ENCODE measurements at regions not wholly inside any gene's neighbourhood (a gene's known extent, or its start where the extent isn't known, plus 50 kb on each side); places are given as distances from the start of the nearest gene placed in this dataset.

DNA sequence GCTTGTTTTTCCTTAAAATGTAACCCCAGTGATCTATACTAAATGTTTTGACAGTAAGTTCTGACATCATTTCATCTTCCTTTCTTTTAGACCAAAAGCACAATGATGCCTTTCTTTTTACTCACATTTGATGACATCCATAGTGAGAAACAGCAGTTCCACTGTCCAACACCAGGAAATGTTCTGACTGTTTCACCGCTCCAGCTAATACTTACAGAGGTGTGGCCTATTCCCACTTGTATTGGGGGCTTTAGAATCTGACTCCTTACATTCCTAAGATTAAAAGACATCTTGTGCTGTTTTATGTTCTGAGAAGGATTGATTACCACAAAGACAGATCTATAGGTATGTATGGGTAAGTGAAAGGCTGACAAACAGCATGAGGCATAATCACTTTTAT is 1018.2 kb upstream of the PRMT6 start:
- H3K27ac ChIP-seq, result no peak overlapping the region
- H3K4me1 ChIP-seq, result no peaks in the 10 kb centered on the region
- no peaks in the 10 kb centered on the region for H3K27me3 ChIP-seq
- no peak for TF ChIP-seq Cebpa-rat (IDR thresholded peaks at IDR 0.05)
- H4K20me1 ChIP-seq, result no peaks in the 10 kb centered on the region
- peaks cover 0 to 15% (median 0%) of the 10 kb centered on the region in 11 experiments; a peak in 3 of 22 replicates for H3K9me3 ChIP-seq (replicated peaks in 1 of 11)
- H3K36me3 ChIP-seq, result no peaks in the 10 kb centered on the region
- no peak overlapping the region for H3K4me2 ChIP-seq
- no peak overlapping the region for H3K9ac ChIP-seq
- H3K4me3 ChIP-seq, result no peak overlapping the region

DNA sequence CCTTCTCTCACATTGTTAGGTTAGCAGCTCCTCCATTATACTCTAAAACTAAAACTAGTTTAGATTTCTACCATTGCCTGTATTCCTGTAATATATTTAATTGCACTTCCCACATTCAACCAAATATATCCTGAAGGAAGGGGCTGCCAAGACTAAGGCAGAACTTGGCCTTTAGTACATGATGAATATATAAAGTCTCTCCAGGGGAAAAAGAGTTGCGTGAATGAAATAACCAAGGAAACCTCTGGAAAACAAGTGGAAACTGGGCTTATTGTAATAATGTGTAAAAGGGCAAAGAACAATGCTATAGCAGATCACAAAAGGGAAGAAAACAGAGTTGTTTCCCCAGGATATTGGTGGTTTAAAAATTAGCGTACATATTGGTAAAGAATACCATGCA is 1012.5 kb upstream of the PRMT6 start:
- no peak for TF ChIP-seq Cebpa-rat (IDR thresholded peaks at IDR 0.05)
- no peak overlapping the region for H3K27ac ChIP-seq
- no peaks in the 10 kb centered on the region for H4K20me1 ChIP-seq

GRCh38 chr1:106047210-106047609 is 1009.3 kb upstream of the PRMT6 start:
- no peak for TF ChIP-seq Cebpa-rat (IDR thresholded peaks at IDR 0.05)
- Histone ChIP-seq H3K4me1 (no peaks in the 10 kb centered on the region), H3K27ac (no peak overlapping the region), H3K9me3 (replicated peaks in 1 of 11) (no peaks in the 10 kb centered on the region; a peak in 1 of 22 replicates), H3K4me3 (no peak overlapping the region), H3K36me3 (no peaks in the 10 kb centered on the region), H3K9ac (no peak overlapping the region), H4K20me1 (no peaks in the 10 kb centered on the region), H3K4me2 (no peak overlapping the region), H3K27me3 (no peaks in the 10 kb centered on the region)

More for the DNA sequence above, 1012.5 kb upstream of the PRMT6 start:
- peaks cover 0 to 5% (median 0%) of the 10 kb centered on the region in 11 experiments; a peak in 2 of 22 replicates for H3K9me3 ChIP-seq (replicated peaks in 1 of 11)
- H3K4me3 ChIP-seq, result no peak overlapping the region
- H3K4me1 ChIP-seq, result no peaks in the 10 kb centered on the region
- no peaks in the 10 kb centered on the region for H3K36me3 ChIP-seq
- no peak overlapping the region for H3K4me2 ChIP-seq
- H3K27me3 ChIP-seq, result no peaks in the 10 kb centered on the region
- no peak overlapping the region for H3K9ac ChIP-seq

GRCh38 chr1:106049595-106049994 is 1006.9 kb upstream of the PRMT6 start:
- H3K27me3 ChIP-seq, result no peaks in the 10 kb centered on the region
- H3K36me3 ChIP-seq, result no peaks in the 10 kb centered on the region
- no peaks in the 10 kb centered on the region; a peak in 1 of 20 replicates for H3K4me1 ChIP-seq
- H3K4me2 ChIP-seq, result no peak overlapping the region
- H3K9me3 ChIP-seq (replicated peaks in 1 of 11), result no peaks in the 10 kb centered on the region
- no peak overlapping the region for H3K27ac ChIP-seq
- H3K4me3 ChIP-seq, result no peak overlapping the region
- H3K9ac ChIP-seq, result no peak overlapping the region
- no peak for TF ChIP-seq Cebpa-rat (IDR thresholded peaks at IDR 0.05)
- H4K20me1 ChIP-seq, result no peaks in the 10 kb centered on the region

- Histone ChIP-seq H3K9me3 (replicated peaks in 1 of 11) (no peaks in the 10 kb centered on the region), H4K20me1 (no peaks in the 10 kb centered on the region), H3K4me1 (peaks cover 0 to 30% (median 16%) of the 10 kb centered on the region in 10 experiments; a peak in 14 of 20 replicates), H3K27me3 (no peaks in the 10 kb centered on the region), H3K4me2 (peak overlapping the region in 9 of 11 experiments; percentile 11 to 80 (median 48); a peak in 15 of 22 replicates), H3K9ac (no peak overlapping the region), H3K27ac (peak overlapping the region in 4 of 11 experiments; percentile 4 to 44 (median 25); a peak in 5 of 22 replicates), H3K36me3 (no peaks in the 10 kb centered on the region), H3K4me3 (no peak overlapping the region)
- no peak for TF ChIP-seq Cebpa-rat (IDR thresholded peaks at IDR 0.05)
Observed at GRCh38 chr1:106055855-106056254, 1000.6 kb upstream of the PRMT6 start.

GRCh38 chr1:106061586-106062495 is 994.6 kb upstream of the PRMT6 start:
- peaks cover 0 to 9% (median 6%) of the 10 kb centered on the region in 11 experiments; a peak in 10 of 22 replicates for H3K9me3 ChIP-seq (replicated peaks in 1 of 11)
- no peaks in the 10 kb centered on the region for H3K27me3 ChIP-seq
- H4K20me1 ChIP-seq, result no peaks in the 10 kb centered on the region
- no peaks in the 10 kb centered on the region for H3K36me3 ChIP-seq
- H3K4me1 ChIP-seq, result peaks cover 0 to 30% (median 12%) of the 10 kb centered on the region in 10 experiments; a peak in 10 of 20 replicates
- peak overlapping the region in 6 of 11 experiments; percentile 21 to 51 (median 40); a peak in 6 of 22 replicates for H3K27ac ChIP-seq
- H3K4me3 ChIP-seq, result no peak overlapping the region
- peak overlapping the region in 9 of 11 experiments; percentile 0 to 68 (median 43); a peak in 12 of 22 replicates for H3K4me2 ChIP-seq
- H3K9ac ChIP-seq, result peak overlapping the region in 3 of 11 experiments; percentile 17 to 47 (median 45); a peak in 3 of 22 replicates
- TF ChIP-seq Cebpa-rat (IDR thresholded peaks at IDR 0.05), result no peak

DNA sequence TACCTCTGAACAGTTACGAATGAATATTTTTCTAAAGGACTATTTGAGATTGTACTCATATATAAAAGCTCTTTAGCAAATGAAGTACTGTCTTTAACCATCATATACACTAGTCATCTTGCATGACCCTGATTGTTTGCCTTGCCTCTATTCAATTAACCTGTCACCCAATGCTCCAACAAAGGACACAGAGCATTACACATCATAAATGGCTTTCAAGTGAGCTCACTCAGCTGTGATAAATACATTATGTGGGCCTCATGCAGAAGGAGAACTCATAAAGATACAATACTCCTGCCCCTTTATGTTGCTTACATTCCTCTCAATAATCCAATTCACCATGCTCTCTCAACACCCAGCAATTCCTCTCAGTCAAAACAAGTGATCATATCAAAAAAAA is 993.0 kb upstream of the PRMT6 start:
- peaks cover 0 to 22% (median 10%) of the 10 kb centered on the region in 10 experiments; a peak in 10 of 20 replicates for H3K4me1 ChIP-seq
- H4K20me1 ChIP-seq, result no peaks in the 10 kb centered on the region
- no peak overlapping the region for H3K4me3 ChIP-seq
- H3K36me3 ChIP-seq, result no peaks in the 10 kb centered on the region
- no peak overlapping the region for H3K4me2 ChIP-seq
- TF ChIP-seq Cebpa-rat (IDR thresholded peaks at IDR 0.05), result no peak
- no peak overlapping the region for H3K27ac ChIP-seq
- H3K9ac ChIP-seq, result no peak overlapping the region
- H3K27me3 ChIP-seq, result no peaks in the 10 kb centered on the region
- peaks cover 0 to 9% (median 6%) of the 10 kb centered on the region in 11 experiments; a peak in 10 of 22 replicates for H3K9me3 ChIP-seq (replicated peaks in 1 of 11)

DNA sequence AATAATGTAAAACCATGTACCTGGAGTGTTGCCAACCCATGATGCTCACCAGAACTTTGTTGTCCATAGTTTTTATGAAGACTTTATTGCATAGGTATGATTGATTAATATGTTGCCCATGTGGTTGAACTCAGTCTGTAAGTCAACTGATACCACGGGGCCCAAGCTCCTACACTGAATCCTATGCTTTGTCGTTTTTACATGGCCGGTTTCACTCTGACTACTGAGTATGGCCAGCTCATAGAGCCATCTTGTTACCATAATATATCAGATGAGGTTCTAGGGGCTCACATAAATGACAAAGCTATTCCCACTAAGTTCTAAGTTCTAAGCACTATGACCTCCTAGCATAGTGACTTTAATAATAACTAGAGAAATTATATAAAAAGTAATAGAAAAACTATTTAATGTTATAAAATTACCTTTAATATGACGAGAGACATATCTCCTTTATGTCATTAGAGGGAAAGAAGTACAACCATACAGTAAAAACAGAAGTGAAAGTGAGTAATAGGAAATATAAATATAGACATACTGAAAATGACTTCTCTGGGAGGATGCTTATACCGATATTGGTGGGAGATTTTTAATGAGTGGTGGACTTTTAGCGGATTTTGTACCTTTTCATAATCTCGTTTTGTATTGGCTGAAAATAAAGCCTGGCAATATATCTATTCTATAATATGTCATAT is 983.4 kb upstream of the PRMT6 start:
- H4K20me1 ChIP-seq, result no peaks in the 10 kb centered on the region
- H3K9ac ChIP-seq, result no peak overlapping the region
- H3K27me3 ChIP-seq, result no peaks in the 10 kb centered on the region
- H3K9me3 ChIP-seq (replicated peaks in 1 of 11), result no peaks in the 10 kb centered on the region
- no peak overlapping the region for H3K27ac ChIP-seq
- peak overlapping the region in 9 of 11 experiments; percentile 9 to 53 (median 27); a peak in 13 of 22 replicates for H3K4me2 ChIP-seq
- no peak for TF ChIP-seq Cebpa-rat (IDR thresholded peaks at IDR 0.05)
- no peak overlapping the region for H3K4me3 ChIP-seq
- H3K4me1 ChIP-seq, result peaks cover 0 to 17% (median 5%) of the 10 kb centered on the region in 10 experiments; a peak in 11 of 20 replicates
- no peaks in the 10 kb centered on the region for H3K36me3 ChIP-seq
